Endothelial cell of umbilical vein (primary cell): ENCODE measurements at regions not wholly inside any gene's neighbourhood (a gene's known extent, or its start where the extent isn't known, plus 50 kb on each side); places are given as distances from the start of the nearest gene placed in this dataset.

Source experiments
- BruUV-seq: library from RNA; stranded (reverse); fragments of 400-500 nt; replicated peaks from 2 replicates; lab custom pipeline; 2021; lab: Mats Ljungman, UMichigan
- CTCF ChIA-PET: fragments of 300-600, 350-600 bp; sonication (Branson Sonifier 250); formaldehyde crosslinking; loops from one replicate; lab custom pipeline; 2021; ENCODE audit warnings: antibody characterized with exemption, inconsistent platforms; lab: Charles Lee
- POLR2A ChIA-PET: fragments of 300-600, 350-600 bp; sonication (Branson Sonifier 250); formaldehyde crosslinking; loops from one replicate; lab custom pipeline; 2021; ENCODE audit warnings: antibody characterized with exemption, inconsistent platforms; lab: Charles Lee
- DNase-seq: peaks from one replicate; pipeline ENCODE4 v3.0.0-alpha.2; 2011; ENCODE audit warnings: low read depth, low spot score
- FAIRE-seq: peaks from 2 replicates; lab custom pipeline; 2011; peaks lifted over from hg19 to GRCh38; lab: Jason Lieb, UNC
- H2AFZ ChIP-seq: 2 replicates; pipeline ENCODE4 v1.6.0; 2012; ENCODE audit warnings: low read depth, low read length, control low read depth, inconsistent platforms
- H3K27ac ChIP-seq: 2 replicates; pipeline ENCODE4 v1.5.1; 2011; ENCODE audit warnings: low read depth, mild to moderate bottlenecking, control low read depth, low read length, moderate library complexity; ENCODE audit not compliant: insufficient read depth
- H3K27me3 ChIP-seq, 2 experiments: 2 replicates each; pipeline versions ENCODE4 v1.6.0 to v1.6.1; 2011; ENCODE audit warnings: low read length in 2 of 2, mixed read lengths in 1 of 2; ENCODE audit not compliant: control insufficient read depth in 2 of 2, insufficient read depth in 2 of 2
- H3K36me3 ChIP-seq, 2 experiments: 2 replicates in 1 of 2; 3 replicates in 1 of 2; pipeline ENCODE4 v1.5.1; 2011; ENCODE audit warnings: low read length in 2 of 2, mild to moderate bottlenecking in 1 of 2, moderate library complexity in 1 of 2; ENCODE audit not compliant: control insufficient read depth in 2 of 2, insufficient read depth in 2 of 2; ENCODE audit errors: extremely low read depth in 1 of 2
- H3K4me1 ChIP-seq: 3 replicates; pipeline ENCODE4 v1.5.1; 2011; ENCODE audit warnings: mild to moderate bottlenecking, low read length; ENCODE audit not compliant: control insufficient read depth, insufficient read depth; ENCODE audit errors: extremely low read depth
- H3K4me2 ChIP-seq: 2 replicates; pipeline ENCODE4 v1.6.1; 2011; ENCODE audit warnings: low read length, control low read depth, mixed read lengths; ENCODE audit not compliant: insufficient read depth
- H3K4me3 ChIP-seq, 3 experiments: fragments of 200-600 bp in 1 of 3; sonication (generic), shearing (Covaris generic) in 1 of 3; replicated peaks in 1 of 3; 2 replicates each; pipeline ENCODE4 v1.5.1; 2011 to 2016; ENCODE audit warnings: control low read depth in 3 of 3, low read length in 3 of 3, mild to moderate bottlenecking in 2 of 3, inconsistent platforms in 1 of 3, low read depth in 1 of 3, moderate library complexity in 1 of 3; ENCODE audit not compliant: insufficient read depth in 1 of 3
- H3K79me2 ChIP-seq: 2 replicates; pipeline ENCODE4 v1.6.0; 2012; ENCODE audit warnings: low read length, inconsistent platforms; ENCODE audit not compliant: control insufficient read depth, insufficient read depth
- H3K9ac ChIP-seq: replicated peaks from 2 replicates; pipeline ENCODE3; 2011; ENCODE audit warnings: low read length, control low read depth; ENCODE audit not compliant: insufficient read depth; ENCODE audit errors: extremely low read depth
- H3K9me1 ChIP-seq: replicated peaks from 3 replicates; pipeline ENCODE4 v1.6.0; 2011; ENCODE audit warnings: mild to moderate bottlenecking, low read length; ENCODE audit not compliant: control insufficient read depth, insufficient read depth; ENCODE audit errors: extremely low read depth
- H3K9me3 ChIP-seq: replicated peaks from 2 replicates; pipeline ENCODE4 v1.5.1; 2012; ENCODE audit warnings: low read length, inconsistent platforms; ENCODE audit not compliant: control insufficient read depth, insufficient read depth
- H4K20me1 ChIP-seq: replicated peaks from 2 replicates; pipeline ENCODE3; 2011; ENCODE audit warnings: mild to moderate bottlenecking, low read length; ENCODE audit not compliant: control insufficient read depth, insufficient read depth; ENCODE audit errors: extremely low read depth
- CTCF ChIP-seq, 2 donors: IDR thresholded peaks; 1 replicate in 1 of 2; 2 replicates in 1 of 2; pipeline ENCODE4 v1.5.1; 2011; ENCODE audit warnings: low read length in 2 of 2, mild to moderate bottlenecking in 2 of 2, moderate library complexity in 2 of 2, control low read depth in 1 of 2, inconsistent platforms in 1 of 2, low read depth in 1 of 2; ENCODE audit not compliant: insufficient read depth in 1 of 2; ENCODE audit errors: extremely low read depth in 1 of 2
- EZH2 ChIP-seq: IDR thresholded peaks from 2 replicates; pipeline ENCODE4 v1.6.1; 2012; ENCODE audit warnings: borderline replicate concordance, low read depth, mild to moderate bottlenecking, moderate library complexity, low read length, inconsistent platforms; ENCODE audit not compliant: severe bottlenecking
- FOS ChIP-seq: IDR thresholded peaks from 2 replicates; pipeline ENCODE4 v1.6.1; 2011; ENCODE audit warnings: mild to moderate bottlenecking, low read length, moderate library complexity, borderline replicate concordance; ENCODE audit not compliant: insufficient read depth
- GATA2 ChIP-seq: IDR thresholded peaks from 2 replicates; pipeline ENCODE4 v1.7.0; 2011; ENCODE audit warnings: low read depth, mild to moderate bottlenecking, moderate library complexity, mixed read lengths, low read length; ENCODE audit not compliant: insufficient read length, insufficient read depth
- JUN ChIP-seq: IDR thresholded peaks from 2 replicates; pipeline ENCODE4 v1.6.1; 2011; ENCODE audit warnings: borderline replicate concordance, low read depth; ENCODE audit not compliant: insufficient read length, insufficient read depth
- MAX ChIP-seq: IDR thresholded peaks from 2 replicates; pipeline ENCODE4 v1.6.1; 2011; ENCODE audit not compliant: insufficient read depth, insufficient read length
- MYC ChIP-seq: IDR thresholded peaks from one replicate; pipeline ENCODE4 v1.6.1; 2011; ENCODE audit warnings: mild to moderate bottlenecking, low read depth, low read length
- POLR2A ChIP-seq: IDR thresholded peaks from 2 replicates; pipeline ENCODE4 v1.6.1; 2012; ENCODE audit warnings: low read depth, mild to moderate bottlenecking, control low read depth, low read length
- POLR2AphosphoS5 ChIP-seq: IDR thresholded peaks from 2 replicates; pipeline ENCODE4 v1.6.1; 2012; ENCODE audit warnings: low read depth, mild to moderate bottlenecking, control low read depth, low read length, moderate library complexity; ENCODE audit not compliant: insufficient read depth
- dilution Hi-C: fragments of 300-500 bp; cut with MboI; formaldehyde crosslinking; loops from one replicate; pipeline ENCODE4 v1.15.0; 2019; ENCODE audit warnings: low sequenced_read_pairs; ENCODE audit not compliant: extremely low pct_ligation_motif_present
- intact Hi-C: fragments of 100-400 bp; cut with micrococcal nuclease; formaldehyde crosslinking; loops from one replicate; pipeline ENCODE4 v1.10.0; 2022

GRCh38 chr16:73504591-73505575, 457.0 kb upstream of the ZFHX3 start:
- Histone ChIP-seq H3K4me1 (no peaks in the 10 kb centered on the region), H3K27ac (no peak overlapping the region), H3K9me3 (no peaks in the 10 kb centered on the region), H3K36me3 (no peaks in the 10 kb centered on the region), H2AFZ (no peak overlapping the region), H3K9ac (no peak overlapping the region), H4K20me1 (no peaks in the 10 kb centered on the region), H3K79me2 (no peaks in the 10 kb centered on the region), H3K4me3 (no peak overlapping the region), H3K4me2 (no peak overlapping the region), H3K27me3 (no peaks in the 10 kb centered on the region), H3K9me1 (no peaks in the 10 kb centered on the region)
- BruUV-seq, result no TSS peak
- DNase-seq (no peak), FAIRE-seq (no peak)
- intact Hi-C loops, result no loop called here
- no peak for TF ChIP-seq POLR2AphosphoS5
- no peak for TF ChIP-seq JUN
- TF ChIP-seq MYC, result no peak
- TF ChIP-seq EZH2, result no peak
- TF ChIP-seq FOS, result no peak
- TF ChIP-seq MAX, result no peak
- TF ChIP-seq POLR2A, result no peak
- no peak for TF ChIP-seq GATA2
- no peak for TF ChIP-seq CTCF (IDR thresholded peaks at IDR 0.05; ENCODE audit: extremely low read depth in 1 of 2, insufficient read depth in 1 of 2, low read depth in 1 of 2, low read length in 2 of 2)
- dilution Hi-C loops, result no loop called here
- ChIA-PET CTCF (no interaction called here), POLR2A (no interaction called here)
